GM23338 (cell line): ENCODE measurements at regions not wholly inside any gene's neighbourhood (a gene's known extent, or its start where the extent isn't known, plus 50 kb on each side); places are given as distances from the start of the nearest gene placed in this dataset.

Experiments
- ATAC-seq: fragments of 200-7000 bp; cut with Tn5 transposase; 3 replicates; pipeline ENCODE4 v1.9.1; 2020
- DNase-seq: peaks from one replicate; pipeline ENCODE4 v3.0.0-alpha.2; 2015; ENCODE audit warnings: low spot score
- H2AFZ ChIP-seq: fragments of 200-600 bp; sonication (generic); 2 replicates; pipeline ENCODE4 v1.8.0; 2016; ENCODE audit warnings: antibody characterized with exemption, mild to moderate bottlenecking, moderate library complexity
- H3F3A ChIP-seq: fragments of 200-600 bp; sonication (generic); replicated peaks from 2 replicates; pipeline ENCODE4 v1.8.0; 2017; ENCODE audit warnings: antibody characterized with exemption, mixed run types, low read depth
- H3K27ac ChIP-seq: fragments of 200-600 bp; sonication (generic); 2 replicates; pipeline ENCODE4 v1.6.1; 2016; ENCODE audit warnings: low read depth
- H3K27me3 ChIP-seq: fragments of 200-600 bp; sonication (generic); 2 replicates; pipeline ENCODE4 v1.8.0; 2016; ENCODE audit warnings: mild to moderate bottlenecking, mixed run types, moderate library complexity; ENCODE audit not compliant: insufficient read depth
- H3K36me3 ChIP-seq: fragments of 200-600 bp; sonication (generic); 2 replicates; pipeline ENCODE4 v1.8.0; 2016; ENCODE audit warnings: mild to moderate bottlenecking; ENCODE audit not compliant: insufficient read depth
- H3K4me1 ChIP-seq: fragments of 200-600 bp; sonication (generic); 2 replicates; pipeline ENCODE4 v1.8.0; 2016; ENCODE audit warnings: mild to moderate bottlenecking, moderate library complexity; ENCODE audit not compliant: insufficient read depth
- H3K4me2 ChIP-seq: fragments of 200-600 bp; sonication (generic); 2 replicates; pipeline ENCODE4 v1.7.1; 2017; ENCODE audit warnings: mixed run types
- H3K4me3 ChIP-seq: fragments of 200-600 bp; sonication (generic); 2 replicates; pipeline ENCODE4 v1.6.1; 2016; ENCODE audit warnings: mixed run types
- H3K79me2 ChIP-seq: fragments of 200-600 bp; sonication (generic); replicated peaks from 2 replicates; pipeline ENCODE4 v1.8.0; 2017; ENCODE audit warnings: mild to moderate bottlenecking; ENCODE audit not compliant: insufficient read depth
- H3K9me2 ChIP-seq: fragments of 200-600 bp; sonication (generic); 2 replicates; pipeline ENCODE4 v1.8.0; 2017; ENCODE audit not compliant: insufficient read depth
- H4K20me1 ChIP-seq: fragments of 200-600 bp; sonication (generic); replicated peaks from 2 replicates; pipeline ENCODE4 v1.8.0; 2017; ENCODE audit warnings: mild to moderate bottlenecking; ENCODE audit not compliant: insufficient read depth
- H3K27ac Mint-ChIP-seq: 2 replicates; pipeline ENCODE4 v1.8.0; 2020; ENCODE audit warnings: inconsistent platforms, mild to moderate bottlenecking, moderate library complexity, mixed read lengths
- H3K27me3 Mint-ChIP-seq: 3 replicates; pipeline ENCODE4 v1.8.0; 2022; ENCODE audit warnings: low read depth, mild to moderate bottlenecking, moderate library complexity, mixed read lengths, inconsistent platforms; ENCODE audit not compliant: insufficient read depth, poor library complexity
- H3K36me3 Mint-ChIP-seq: 3 replicates; pipeline ENCODE4 v1.8.0; 2021; ENCODE audit warnings: low read depth, mild to moderate bottlenecking, inconsistent platforms, moderate library complexity, mixed read lengths
- H3K4me1 Mint-ChIP-seq: 3 replicates; pipeline ENCODE4 v1.8.0; 2020; ENCODE audit warnings: mild to moderate bottlenecking, inconsistent platforms, mixed read lengths
- H3K4me3 Mint-ChIP-seq: 3 replicates; pipeline ENCODE4 v1.8.0; 2021; ENCODE audit warnings: moderate library complexity, mild to moderate bottlenecking, inconsistent platforms, mixed read lengths
- H3K9me3 Mint-ChIP-seq: 3 replicates; pipeline ENCODE4 v1.8.0; 2020; ENCODE audit warnings: moderate library complexity, mild to moderate bottlenecking, inconsistent platforms, mixed read lengths
- CREB1 ChIP-seq: fragments of 250-450 bp; sonication (Bioruptor Pico); IDR thresholded peaks from 2 replicates; pipeline ENCODE4 v1.5.0; 2020; ENCODE audit warnings: low read depth, mild to moderate bottlenecking, moderate library complexity
- EZH2 ChIP-seq: fragments of 200-600 bp; sonication (generic); IDR thresholded peaks from one replicate; pipeline ENCODE4 v1.8.0; 2017; ENCODE audit warnings: antibody characterized with exemption, mild to moderate bottlenecking, low read depth; ENCODE audit not compliant: unreplicated experiment
- EZH2phosphoT487 ChIP-seq: fragments of 200-600 bp; sonication (generic); IDR thresholded peaks from one replicate; pipeline ENCODE4 v1.8.1; 2018; ENCODE audit warnings: antibody characterized with exemption; ENCODE audit not compliant: unreplicated experiment
- JUNB ChIP-seq: IDR thresholded peaks from one replicate; pipeline ENCODE4 v1.6.1; 2016; ENCODE audit warnings: antibody characterized with exemption; ENCODE audit not compliant: unreplicated experiment
- POLR2AphosphoS5 ChIP-seq: IDR thresholded peaks from 2 replicates; pipeline ENCODE4 v1.6.1; 2016; ENCODE audit warnings: antibody characterized with exemption, low read depth
- STAT1 ChIP-seq: IDR thresholded peaks from one replicate; pipeline ENCODE4 v1.6.1; 2016; ENCODE audit warnings: antibody characterized with exemption; ENCODE audit not compliant: unreplicated experiment
- ZNF114 ChIP-seq: fragments of 250-450 bp; sonication (Bioruptor Pico); IDR thresholded peaks from 2 replicates; pipeline ENCODE4 v1.5.0; 2020; ENCODE audit warnings: mild to moderate bottlenecking, moderate library complexity
- ZNF331 ChIP-seq: fragments of 250-450 bp; sonication (Bioruptor Pico); IDR thresholded peaks from 2 replicates; pipeline ENCODE4 v1.5.0; 2020; ENCODE audit warnings: low read depth, mild to moderate bottlenecking, moderate library complexity
- TF ChIP-seq, protein P1 (sequence below): IDR thresholded peaks from 2 replicates; pipeline ENCODE4 v1.6.1; 2016; ENCODE audit warnings: antibody characterized with exemption
- TF ChIP-seq, protein P2 (sequence below), 2 experiments: fragments of 200-600 bp in 1 of 2; sonication (generic) in 1 of 2; conservative IDR thresholded peaks; 2 replicates each; pipeline versions ENCODE4 v1.5.1 to v1.6.1; 2016 to 2017; ENCODE audit warnings: antibody characterized with exemption in 2 of 2, low read depth in 2 of 2, mild to moderate bottlenecking in 2 of 2, moderate library complexity in 1 of 2
- TF ChIP-seq, protein P3 (sequence below): fragments of 250-450 bp; sonication (Bioruptor Pico); IDR thresholded peaks from 2 replicates; pipeline ENCODE4 v1.5.0; 2020; ENCODE audit warnings: mild to moderate bottlenecking, moderate library complexity

DNA sequence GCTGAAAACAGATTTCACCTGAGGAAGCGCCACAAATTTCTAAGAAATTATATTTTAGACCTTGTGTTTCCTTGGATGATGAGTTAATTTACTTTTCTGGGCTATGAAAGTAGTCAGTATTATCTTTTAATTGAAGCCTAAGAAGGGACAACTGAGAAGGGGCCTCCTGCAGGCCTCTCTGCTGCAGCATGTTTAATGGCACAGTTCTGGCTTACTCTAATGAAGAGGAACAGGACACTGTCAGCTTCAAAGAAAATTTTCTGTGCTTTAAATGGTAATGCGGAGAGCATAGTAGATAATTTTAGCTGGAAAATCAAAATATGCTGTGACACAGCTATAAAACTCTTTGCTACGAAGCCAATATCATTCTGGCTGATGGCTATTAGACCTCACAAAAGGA lies 167.4 kb downstream of the HDGFL1 start:
- ATAC-seq = peak; percentile 52
- Mint-ChIP-seq H3K9me3 (no peaks in the 10 kb centered on the region; the same call in 2 of the 3 replicates), H3K36me3 (peaks cover 4% of the 10 kb centered on the region; the same call in 1 of the 3 replicates), H3K27me3 (no peaks in the 10 kb centered on the region), H3K27ac (no peak overlapping the region), H3K4me3 (no peak overlapping the region), H3K4me1 (peaks cover 9% of the 10 kb centered on the region)
- Histone ChIP-seq H3K79me2 (no peaks in the 10 kb centered on the region), H4K20me1 (no peaks in the 10 kb centered on the region), H3K9me2 (peaks cover 10% of the 10 kb centered on the region; the same call in 1 of the 2 replicates), H3K4me2 (no peak overlapping the region), H3K27ac (peak overlapping the region; percentile 6; the same call in 1 of the 2 replicates), H3K27me3 (no peaks in the 10 kb centered on the region), H3K4me3 (no peak overlapping the region), H3K36me3 (no peaks in the 10 kb centered on the region), H2AFZ (0 out of 2 replicates have a peak overlapping the region, but pooled peaks have one; percentile 0), H3K4me1 (peaks cover 15% of the 10 kb centered on the region), H3F3A (no peaks in the 10 kb centered on the region)
- no peak for TF ChIP-seq CREB1 (CRISPR knock-in tag)
- TF ChIP-seq ZNF331 (CRISPR knock-in tag) = no peak
- no peak for TF ChIP-seq EZH2
- no peak for TF ChIP-seq EZH2phosphoT487
- no peak for TF ChIP-seq POLR2AphosphoS5
- TF ChIP-seq, protein P1, sequence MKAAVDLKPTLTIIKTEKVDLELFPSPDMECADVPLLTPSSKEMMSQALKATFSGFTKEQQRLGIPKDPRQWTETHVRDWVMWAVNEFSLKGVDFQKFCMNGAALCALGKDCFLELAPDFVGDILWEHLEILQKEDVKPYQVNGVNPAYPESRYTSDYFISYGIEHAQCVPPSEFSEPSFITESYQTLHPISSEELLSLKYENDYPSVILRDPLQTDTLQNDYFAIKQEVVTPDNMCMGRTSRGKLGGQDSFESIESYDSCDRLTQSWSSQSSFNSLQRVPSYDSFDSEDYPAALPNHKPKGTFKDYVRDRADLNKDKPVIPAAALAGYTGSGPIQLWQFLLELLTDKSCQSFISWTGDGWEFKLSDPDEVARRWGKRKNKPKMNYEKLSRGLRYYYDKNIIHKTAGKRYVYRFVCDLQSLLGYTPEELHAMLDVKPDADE = no peak
- TF ChIP-seq, protein P2, sequence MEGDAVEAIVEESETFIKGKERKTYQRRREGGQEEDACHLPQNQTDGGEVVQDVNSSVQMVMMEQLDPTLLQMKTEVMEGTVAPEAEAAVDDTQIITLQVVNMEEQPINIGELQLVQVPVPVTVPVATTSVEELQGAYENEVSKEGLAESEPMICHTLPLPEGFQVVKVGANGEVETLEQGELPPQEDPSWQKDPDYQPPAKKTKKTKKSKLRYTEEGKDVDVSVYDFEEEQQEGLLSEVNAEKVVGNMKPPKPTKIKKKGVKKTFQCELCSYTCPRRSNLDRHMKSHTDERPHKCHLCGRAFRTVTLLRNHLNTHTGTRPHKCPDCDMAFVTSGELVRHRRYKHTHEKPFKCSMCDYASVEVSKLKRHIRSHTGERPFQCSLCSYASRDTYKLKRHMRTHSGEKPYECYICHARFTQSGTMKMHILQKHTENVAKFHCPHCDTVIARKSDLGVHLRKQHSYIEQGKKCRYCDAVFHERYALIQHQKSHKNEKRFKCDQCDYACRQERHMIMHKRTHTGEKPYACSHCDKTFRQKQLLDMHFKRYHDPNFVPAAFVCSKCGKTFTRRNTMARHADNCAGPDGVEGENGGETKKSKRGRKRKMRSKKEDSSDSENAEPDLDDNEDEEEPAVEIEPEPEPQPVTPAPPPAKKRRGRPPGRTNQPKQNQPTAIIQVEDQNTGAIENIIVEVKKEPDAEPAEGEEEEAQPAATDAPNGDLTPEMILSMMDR (conservative IDR thresholded peaks at IDR 0.05; ENCODE audit: low read depth in 2 of 2) = no peak
- no peak for TF ChIP-seq ZNF114 (CRISPR knock-in tag)
- TF ChIP-seq JUNB = no peak
- TF ChIP-seq, protein P3, sequence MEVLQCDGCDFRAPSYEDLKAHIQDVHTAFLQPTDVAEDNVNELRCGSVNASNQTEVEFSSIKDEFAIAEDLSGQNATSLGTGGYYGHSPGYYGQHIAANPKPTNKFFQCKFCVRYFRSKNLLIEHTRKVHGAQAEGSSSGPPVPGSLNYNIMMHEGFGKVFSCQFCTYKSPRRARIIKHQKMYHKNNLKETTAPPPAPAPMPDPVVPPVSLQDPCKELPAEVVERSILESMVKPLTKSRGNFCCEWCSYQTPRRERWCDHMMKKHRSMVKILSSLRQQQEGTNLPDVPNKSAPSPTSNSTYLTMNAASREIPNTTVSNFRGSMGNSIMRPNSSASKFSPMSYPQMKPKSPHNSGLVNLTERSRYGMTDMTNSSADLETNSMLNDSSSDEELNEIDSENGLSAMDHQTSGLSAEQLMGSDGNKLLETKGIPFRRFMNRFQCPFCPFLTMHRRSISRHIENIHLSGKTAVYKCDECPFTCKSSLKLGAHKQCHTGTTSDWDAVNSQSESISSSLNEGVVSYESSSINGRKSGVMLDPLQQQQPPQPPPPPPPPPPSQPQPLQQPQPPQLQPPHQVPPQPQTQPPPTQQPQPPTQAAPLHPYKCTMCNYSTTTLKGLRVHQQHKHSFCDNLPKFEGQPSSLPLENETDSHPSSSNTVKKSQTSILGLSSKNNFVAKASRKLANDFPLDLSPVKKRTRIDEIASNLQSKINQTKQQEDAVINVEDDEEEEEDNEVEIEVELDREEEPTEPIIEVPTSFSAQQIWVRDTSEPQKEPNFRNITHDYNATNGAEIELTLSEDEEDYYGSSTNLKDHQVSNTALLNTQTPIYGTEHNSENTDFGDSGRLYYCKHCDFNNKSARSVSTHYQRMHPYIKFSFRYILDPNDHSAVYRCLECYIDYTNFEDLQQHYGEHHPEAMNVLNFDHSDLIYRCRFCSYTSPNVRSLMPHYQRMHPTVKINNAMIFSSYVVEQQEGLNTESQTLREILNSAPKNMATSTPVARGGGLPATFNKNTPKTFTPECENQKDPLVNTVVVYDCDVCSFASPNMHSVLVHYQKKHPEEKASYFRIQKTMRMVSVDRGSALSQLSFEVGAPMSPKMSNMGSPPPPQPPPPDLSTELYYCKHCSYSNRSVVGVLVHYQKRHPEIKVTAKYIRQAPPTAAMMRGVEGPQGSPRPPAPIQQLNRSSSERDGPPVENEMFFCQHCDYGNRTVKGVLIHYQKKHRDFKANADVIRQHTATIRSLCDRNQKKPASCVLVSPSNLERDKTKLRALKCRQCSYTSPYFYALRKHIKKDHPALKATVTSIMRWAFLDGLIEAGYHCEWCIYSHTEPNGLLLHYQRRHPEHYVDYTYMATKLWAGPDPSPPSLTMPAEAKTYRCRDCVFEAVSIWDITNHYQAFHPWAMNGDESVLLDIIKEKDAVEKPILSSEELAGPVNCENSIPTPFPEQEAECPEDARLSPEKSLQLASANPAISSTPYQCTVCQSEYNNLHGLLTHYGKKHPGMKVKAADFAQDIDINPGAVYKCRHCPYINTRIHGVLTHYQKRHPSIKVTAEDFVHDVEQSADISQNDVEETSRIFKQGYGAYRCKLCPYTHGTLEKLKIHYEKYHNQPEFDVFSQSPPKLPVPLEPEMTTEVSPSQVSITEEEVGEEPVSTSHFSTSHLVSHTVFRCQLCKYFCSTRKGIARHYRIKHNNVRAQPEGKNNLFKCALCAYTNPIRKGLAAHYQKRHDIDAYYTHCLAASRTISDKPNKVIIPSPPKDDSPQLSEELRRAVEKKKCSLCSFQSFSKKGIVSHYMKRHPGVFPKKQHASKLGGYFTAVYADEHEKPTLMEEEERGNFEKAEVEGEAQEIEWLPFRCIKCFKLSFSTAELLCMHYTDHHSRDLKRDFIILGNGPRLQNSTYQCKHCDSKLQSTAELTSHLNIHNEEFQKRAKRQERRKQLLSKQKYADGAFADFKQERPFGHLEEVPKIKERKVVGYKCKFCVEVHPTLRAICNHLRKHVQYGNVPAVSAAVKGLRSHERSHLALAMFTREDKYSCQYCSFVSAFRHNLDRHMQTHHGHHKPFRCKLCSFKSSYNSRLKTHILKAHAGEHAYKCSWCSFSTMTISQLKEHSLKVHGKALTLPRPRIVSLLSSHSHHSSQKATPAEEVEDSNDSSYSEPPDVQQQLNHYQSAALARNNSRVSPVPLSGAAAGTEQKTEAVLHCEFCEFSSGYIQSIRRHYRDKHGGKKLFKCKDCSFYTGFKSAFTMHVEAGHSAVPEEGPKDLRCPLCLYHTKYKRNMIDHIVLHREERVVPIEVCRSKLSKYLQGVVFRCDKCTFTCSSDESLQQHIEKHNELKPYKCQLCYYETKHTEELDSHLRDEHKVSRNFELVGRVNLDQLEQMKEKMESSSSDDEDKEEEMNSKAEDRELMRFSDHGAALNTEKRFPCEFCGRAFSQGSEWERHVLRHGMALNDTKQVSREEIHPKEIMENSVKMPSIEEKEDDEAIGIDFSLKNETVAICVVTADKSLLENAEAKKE (CRISPR knock-in tag) = no peak
- TF ChIP-seq STAT1 = no peak
- no peak for DNase-seq
